ENCODE measurements at regions not wholly inside any gene's neighbourhood (a gene's known extent, or its start where the extent isn't known, plus 50 kb on each side); places are given as distances from the start of the nearest gene placed in this dataset.

DNA sequence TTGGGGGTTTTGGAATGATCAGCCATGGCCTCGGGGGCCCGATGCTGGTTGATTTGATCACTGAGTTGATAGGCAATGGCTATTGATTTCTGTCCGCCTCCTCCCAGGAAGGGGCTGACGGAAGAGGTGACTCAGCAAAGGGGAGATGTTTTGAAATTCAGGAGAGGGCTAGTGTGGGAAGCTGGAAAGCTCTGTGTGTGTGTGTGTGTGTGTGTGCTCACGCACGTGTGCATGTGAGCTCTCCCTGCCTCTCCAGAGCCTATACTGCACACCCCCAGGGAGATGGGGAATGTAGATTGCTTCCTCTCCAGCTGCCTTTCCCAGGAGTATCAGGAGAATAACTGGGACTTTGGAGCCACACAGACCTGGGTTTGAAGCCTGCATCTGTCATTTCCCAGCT, 184.9 kb upstream of the MYL2 start:
- TF ChIP-seq YY1 (IDR thresholded peaks at IDR 0.05; ENCODE audit: insufficient read depth, insufficient read length): no peak
- no peak for TF ChIP-seq ZNF274 (IDR thresholded peaks at IDR 0.05; ENCODE audit: low read depth, low read length)
